ENCODE measurements at regions not wholly inside any gene's neighbourhood (a gene's known extent, or its start where the extent isn't known, plus 50 kb on each side); places are given as distances from the start of the nearest gene placed in this dataset.

DNA sequence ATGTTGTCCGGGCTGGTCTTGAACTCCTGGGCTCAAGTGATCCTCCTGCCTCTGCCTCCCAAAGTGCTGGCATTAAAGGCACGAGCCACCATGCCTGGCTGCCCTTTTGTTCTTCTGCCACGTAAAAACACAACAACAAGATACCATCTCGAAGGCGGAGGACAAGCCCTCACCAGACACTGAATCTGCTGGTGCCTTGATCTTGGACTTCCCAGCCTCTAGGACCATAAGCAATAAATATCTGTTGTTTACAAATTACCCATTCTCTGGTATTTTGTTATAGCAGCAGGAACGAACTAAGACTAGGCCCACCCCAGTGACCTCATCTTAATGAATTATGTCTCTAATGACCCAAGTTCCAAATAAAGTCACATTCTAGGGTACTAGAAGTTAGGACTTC lies 128.4 kb upstream of the CACNA1A start:
- TF ChIP-seq EZH2 (IDR thresholded peaks at IDR 0.05; ENCODE audit: insufficient read depth, poor library complexity, severe bottlenecking) (no peak), EZH2phosphoT487 (IDR thresholded peaks at IDR 0.05; ENCODE audit: insufficient read depth, low read depth) (no peak)
